GM12891 (cell line): ENCODE measurements at regions not wholly inside any gene's neighbourhood (a gene's known extent, or its start where the extent isn't known, plus 50 kb on each side); places are given as distances from the start of the nearest gene placed in this dataset.

Experiments used
- POLR2A ChIP-seq: IDR thresholded peaks from 2 replicates; pipeline ENCODE4 v1.6.1; 2011; ENCODE audit warnings: low read depth, low read length, control low read depth
- POLR2AphosphoS5 ChIP-seq: IDR thresholded peaks from 2 replicates; pipeline ENCODE4 v1.6.1; 2011; ENCODE audit warnings: low read depth, low read length, control low read depth
- SPI1 ChIP-seq: IDR thresholded peaks from 2 replicates; pipeline ENCODE4 v1.6.1; 2011; ENCODE audit warnings: low read depth, low read length, control low read depth

DNA sequence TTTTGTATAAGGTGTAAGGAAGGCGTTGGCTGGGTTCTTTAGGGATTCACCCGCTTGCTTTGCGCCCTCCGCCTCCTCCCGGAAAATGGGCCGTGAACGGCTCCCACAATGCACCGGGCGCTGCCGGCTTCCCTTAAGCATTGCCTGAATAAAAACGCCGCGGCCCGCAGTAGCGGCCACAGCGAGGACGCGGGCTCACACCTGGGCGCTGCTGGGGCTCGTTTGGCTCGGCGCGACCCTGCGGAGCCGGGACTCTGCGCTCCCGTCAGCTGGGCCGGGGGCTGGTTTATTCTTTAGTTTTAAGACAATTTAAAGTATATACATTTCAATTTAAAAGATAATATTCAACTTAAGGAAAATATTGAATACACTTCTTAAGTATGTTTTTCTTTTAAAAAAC, 343.5 kb upstream of the RGMA start:
- no peak for TF ChIP-seq POLR2AphosphoS5
- no peak for TF ChIP-seq SPI1
- no peak for TF ChIP-seq POLR2A
